ENCODE measurements at regions not wholly inside any gene's neighbourhood (a gene's known extent, or its start where the extent isn't known, plus 50 kb on each side); places are given as distances from the start of the nearest gene placed in this dataset.

DNA sequence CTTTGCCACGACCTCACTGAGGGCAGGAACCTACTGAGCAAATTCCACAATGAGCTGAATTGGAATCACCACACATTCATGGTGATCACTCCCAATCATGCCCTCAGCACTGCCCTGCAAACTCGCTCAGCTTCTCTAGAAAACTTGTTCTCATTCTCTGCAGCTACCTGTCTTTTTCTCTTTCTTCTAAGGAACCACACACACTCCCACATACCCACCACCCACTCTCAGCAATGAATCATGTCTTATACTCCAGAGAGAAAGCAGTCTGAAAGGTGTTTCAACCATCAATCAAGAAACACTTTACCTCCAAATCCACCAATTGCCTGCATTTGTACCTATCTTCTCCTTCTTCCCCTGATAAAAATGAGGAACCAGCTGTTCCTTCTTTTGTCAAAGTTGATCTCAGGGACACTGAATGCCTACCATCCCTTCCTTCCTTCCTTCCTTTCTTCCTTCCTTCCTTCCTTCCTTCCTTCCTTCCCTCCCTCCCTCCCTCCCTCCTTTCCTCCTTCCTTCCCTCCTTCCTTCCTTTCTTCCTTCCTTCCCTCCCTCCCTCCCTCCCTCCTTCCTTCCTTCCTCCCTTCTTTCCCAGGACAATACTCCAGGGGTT lies 84.6 kb upstream of the SGK1 start:
- no peak for ATAC-seq
- no peak for TF ChIP-seq ZNF8 (CRISPR knock-in tag; IDR thresholded peaks at IDR 0.05)
- no peak for TF ChIP-seq ESRRG (CRISPR knock-in tag; IDR thresholded peaks at IDR 0.05)
- TF ChIP-seq, protein P1, sequence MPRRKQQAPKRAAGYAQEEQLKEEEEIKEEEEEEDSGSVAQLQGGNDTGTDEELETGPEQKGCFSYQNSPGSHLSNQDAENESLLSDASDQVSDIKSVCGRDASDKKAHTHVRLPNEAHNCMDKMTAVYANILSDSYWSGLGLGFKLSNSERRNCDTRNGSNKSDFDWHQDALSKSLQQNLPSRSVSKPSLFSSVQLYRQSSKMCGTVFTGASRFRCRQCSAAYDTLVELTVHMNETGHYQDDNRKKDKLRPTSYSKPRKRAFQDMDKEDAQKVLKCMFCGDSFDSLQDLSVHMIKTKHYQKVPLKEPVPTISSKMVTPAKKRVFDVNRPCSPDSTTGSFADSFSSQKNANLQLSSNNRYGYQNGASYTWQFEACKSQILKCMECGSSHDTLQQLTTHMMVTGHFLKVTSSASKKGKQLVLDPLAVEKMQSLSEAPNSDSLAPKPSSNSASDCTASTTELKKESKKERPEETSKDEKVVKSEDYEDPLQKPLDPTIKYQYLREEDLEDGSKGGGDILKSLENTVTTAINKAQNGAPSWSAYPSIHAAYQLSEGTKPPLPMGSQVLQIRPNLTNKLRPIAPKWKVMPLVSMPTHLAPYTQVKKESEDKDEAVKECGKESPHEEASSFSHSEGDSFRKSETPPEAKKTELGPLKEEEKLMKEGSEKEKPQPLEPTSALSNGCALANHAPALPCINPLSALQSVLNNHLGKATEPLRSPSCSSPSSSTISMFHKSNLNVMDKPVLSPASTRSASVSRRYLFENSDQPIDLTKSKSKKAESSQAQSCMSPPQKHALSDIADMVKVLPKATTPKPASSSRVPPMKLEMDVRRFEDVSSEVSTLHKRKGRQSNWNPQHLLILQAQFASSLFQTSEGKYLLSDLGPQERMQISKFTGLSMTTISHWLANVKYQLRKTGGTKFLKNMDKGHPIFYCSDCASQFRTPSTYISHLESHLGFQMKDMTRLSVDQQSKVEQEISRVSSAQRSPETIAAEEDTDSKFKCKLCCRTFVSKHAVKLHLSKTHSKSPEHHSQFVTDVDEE (CRISPR knock-in tag; IDR thresholded peaks at IDR 0.05) = no peak
- no peak for TF ChIP-seq SNAI2 (CRISPR knock-in tag; IDR thresholded peaks at IDR 0.05)
- no peak for TF ChIP-seq ZNF565 (CRISPR knock-in tag; conservative IDR thresholded peaks at IDR 0.05; ENCODE audit: low read depth)
- no peak for TF ChIP-seq TCF4 (CRISPR knock-in tag; IDR thresholded peaks at IDR 0.05; ENCODE audit: borderline replicate concordance)
- no peak for TF ChIP-seq GLIS3 (CRISPR knock-in tag; IDR thresholded peaks at IDR 0.05)
- TF ChIP-seq POU6F1 (CRISPR knock-in tag; IDR thresholded peaks at IDR 0.05; ENCODE audit: borderline replicate concordance, low read depth) = no peak
- TF ChIP-seq OSR1 (CRISPR knock-in tag; IDR thresholded peaks at IDR 0.05) = no peak
- no peak for TF ChIP-seq RARB (CRISPR knock-in tag; IDR thresholded peaks at IDR 0.05)
- TF ChIP-seq CSDC2 (CRISPR knock-in tag; IDR thresholded peaks at IDR 0.05) = no peak
- TF ChIP-seq ZC3H10 (CRISPR knock-in tag; IDR thresholded peaks at IDR 0.05) = no peak

DNA sequence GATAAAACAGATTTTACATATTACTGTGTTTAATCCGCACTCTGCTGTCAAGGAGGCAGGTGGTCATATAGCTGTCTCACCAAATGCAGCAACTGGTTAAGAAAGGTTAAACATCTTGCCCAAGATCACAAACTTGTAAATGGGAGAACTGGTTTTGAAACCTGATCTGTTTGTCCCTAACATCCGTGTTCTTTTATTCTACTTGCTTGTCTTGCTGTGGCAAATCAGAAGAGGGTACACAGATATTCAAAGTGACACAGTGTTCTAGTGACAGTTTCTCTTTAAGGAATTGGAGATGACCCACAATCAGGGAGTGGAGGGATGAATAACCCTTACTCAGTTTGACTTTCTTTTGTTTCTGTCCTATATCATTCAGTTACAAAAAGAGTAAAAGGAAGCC lies 83.0 kb upstream of the SGK1 start:
- TF ChIP-seq ZNF8 (CRISPR knock-in tag; IDR thresholded peaks at IDR 0.05) = no peak
- no peak for TF ChIP-seq RARB (CRISPR knock-in tag; IDR thresholded peaks at IDR 0.05)
- no peak for TF ChIP-seq PPARA (CRISPR knock-in tag; IDR thresholded peaks at IDR 0.05; ENCODE audit: borderline replicate concordance)
- TF ChIP-seq SNAI2 (CRISPR knock-in tag; IDR thresholded peaks at IDR 0.05) = no peak
- TF ChIP-seq ARNTL (CRISPR knock-in tag; IDR thresholded peaks at IDR 0.05; ENCODE audit: borderline replicate concordance, low read depth) = no peak
- no peak for TF ChIP-seq ZNF565 (CRISPR knock-in tag; conservative IDR thresholded peaks at IDR 0.05; ENCODE audit: low read depth)
- TF ChIP-seq CREB5 (CRISPR knock-in tag; IDR thresholded peaks at IDR 0.05; ENCODE audit: low read depth) = no peak
- no peak for TF ChIP-seq ZC3H10 (CRISPR knock-in tag; IDR thresholded peaks at IDR 0.05)
- TF ChIP-seq ZNF70 (CRISPR knock-in tag; IDR thresholded peaks at IDR 0.05) = no peak
- no peak for TF ChIP-seq TOX (CRISPR knock-in tag; IDR thresholded peaks at IDR 0.05; ENCODE audit: borderline replicate concordance)
- TF ChIP-seq POU6F1 (CRISPR knock-in tag; IDR thresholded peaks at IDR 0.05; ENCODE audit: borderline replicate concordance, low read depth) = no peak
- TF ChIP-seq, protein P2, sequence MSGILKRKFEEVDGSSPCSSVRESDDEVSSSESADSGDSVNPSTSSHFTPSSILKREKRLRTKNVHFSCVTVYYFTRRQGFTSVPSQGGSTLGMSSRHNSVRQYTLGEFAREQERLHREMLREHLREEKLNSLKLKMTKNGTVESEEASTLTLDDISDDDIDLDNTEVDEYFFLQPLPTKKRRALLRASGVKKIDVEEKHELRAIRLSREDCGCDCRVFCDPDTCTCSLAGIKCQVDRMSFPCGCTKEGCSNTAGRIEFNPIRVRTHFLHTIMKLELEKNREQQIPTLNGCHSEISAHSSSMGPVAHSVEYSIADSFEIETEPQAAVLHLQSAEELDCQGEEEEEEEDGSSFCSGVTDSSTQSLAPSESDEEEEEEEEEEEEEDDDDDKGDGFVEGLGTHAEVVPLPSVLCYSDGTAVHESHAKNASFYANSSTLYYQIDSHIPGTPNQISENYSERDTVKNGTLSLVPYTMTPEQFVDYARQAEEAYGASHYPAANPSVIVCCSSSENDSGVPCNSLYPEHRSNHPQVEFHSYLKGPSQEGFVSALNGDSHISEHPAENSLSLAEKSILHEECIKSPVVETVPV (CRISPR knock-in tag; IDR thresholded peaks at IDR 0.05) = no peak
- TF ChIP-seq BACH2 (CRISPR knock-in tag; IDR thresholded peaks at IDR 0.05; ENCODE audit: borderline replicate concordance) = no peak
- ATAC-seq = no peak

DNA sequence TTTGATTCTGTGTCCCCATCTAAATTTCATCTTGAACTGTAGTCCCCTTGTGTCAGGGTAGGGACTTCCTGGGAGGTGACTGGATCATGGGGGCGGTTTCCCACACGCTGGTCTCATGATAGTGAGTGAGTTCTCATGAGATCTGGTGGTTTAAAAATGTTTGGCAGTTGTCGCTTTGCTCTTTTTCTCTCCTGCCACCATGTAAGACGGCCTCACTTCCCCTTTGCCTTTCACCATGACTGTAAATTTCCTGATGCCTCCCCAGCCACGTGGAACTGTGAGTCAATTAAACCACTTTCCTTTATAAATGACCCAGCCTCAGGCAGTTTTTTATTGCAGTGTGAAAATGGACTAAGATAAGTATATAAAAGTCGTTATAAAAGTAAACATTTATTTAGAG lies 80.5 kb upstream of the SGK1 start:
- TF ChIP-seq CSDC2 (CRISPR knock-in tag; IDR thresholded peaks at IDR 0.05) (no peak), SNAI2 (CRISPR knock-in tag; IDR thresholded peaks at IDR 0.05) (no peak), CREB5 (CRISPR knock-in tag; IDR thresholded peaks at IDR 0.05; ENCODE audit: low read depth) (no peak), GLIS3 (CRISPR knock-in tag; IDR thresholded peaks at IDR 0.05) (no peak), ARNTL (CRISPR knock-in tag; IDR thresholded peaks at IDR 0.05; ENCODE audit: borderline replicate concordance, low read depth) (no peak), OSR1 (CRISPR knock-in tag; IDR thresholded peaks at IDR 0.05) (no peak), TCF4 (CRISPR knock-in tag; IDR thresholded peaks at IDR 0.05; ENCODE audit: borderline replicate concordance) (no peak), PPARA (CRISPR knock-in tag; IDR thresholded peaks at IDR 0.05; ENCODE audit: borderline replicate concordance) (no peak), ZFP3 (CRISPR knock-in tag; IDR thresholded peaks at IDR 0.05) (no peak), TOX (CRISPR knock-in tag; IDR thresholded peaks at IDR 0.05; ENCODE audit: borderline replicate concordance) (no peak), ZC3H10 (CRISPR knock-in tag; IDR thresholded peaks at IDR 0.05) (no peak), ZFP30 (CRISPR knock-in tag; IDR thresholded peaks at IDR 0.05) (no peak), BACH2 (CRISPR knock-in tag; IDR thresholded peaks at IDR 0.05; ENCODE audit: borderline replicate concordance) (no peak)
- TF ChIP-seq, protein P1 (CRISPR knock-in tag; IDR thresholded peaks at IDR 0.05) = no peak
- ATAC-seq = no peak

All from SK-N-SH treated with all-trans-retinoic acid at 6 μM for 48 hours (cell line).